Upper lobe of left lung (tissue), 6 donors: ENCODE measurements at regions not wholly inside any gene's neighbourhood (a gene's known extent, or its start where the extent isn't known, plus 50 kb on each side); places are given as distances from the start of the nearest gene placed in this dataset.

Source experiments
- ATAC-seq, 2 donors: fragments of 200-7000 bp; cut with Tn5 transposase; one replicate each; pipeline ENCODE4 v1.9.1; 2022; ENCODE audit warnings: mild to moderate bottlenecking in 2 of 2, moderate library complexity in 2 of 2; ENCODE audit not compliant: low FRiP score in 2 of 2
- DNase-seq, 2 donors: peaks; one replicate each; pipeline ENCODE4 v3.0.0-alpha.2; 2019 to 2020
- H3K27ac ChIP-seq, 4 donors: fragments of 200-600 bp; sonication (generic); one replicate each; pipeline ENCODE4 v1.5.1; 2016 to 2019
- H3K27me3 ChIP-seq, 4 donors: fragments of 200-600 bp; sonication (generic); one replicate each; pipeline ENCODE4 v1.5.1; 2017 to 2019
- H3K36me3 ChIP-seq, 4 donors: fragments of 200-600 bp; sonication (generic); one replicate each; pipeline ENCODE4 v1.5.1; 2016 to 2019
- H3K4me1 ChIP-seq, 4 donors: fragments of 200-600 bp; sonication (generic); one replicate each; pipeline ENCODE4 v1.5.1; 2018 to 2019
- H3K4me3 ChIP-seq, 4 donors: fragments of 200-600 bp; sonication (generic); one replicate each; pipeline ENCODE4 v1.5.1; 2017 to 2019; ENCODE audit warnings: mild to moderate bottlenecking in 2 of 4, moderate library complexity in 1 of 4
- H3K9me3 ChIP-seq, 4 donors: fragments of 200-600 bp; sonication (generic); one replicate each; pipeline ENCODE4 v1.5.1; 2018 to 2019
- EP300 ChIP-seq, 4 donors: sonication (generic); formaldehyde crosslinking; IDR thresholded peaks; one replicate each; pipeline ENCODE4 v1.5.1; 2017; ENCODE audit warnings: antibody characterized with exemption in 4 of 4, control low read depth in 2 of 4
- POLR2A ChIP-seq, 4 donors: fragments of 450-650 bp; IDR thresholded peaks; one replicate each; pipeline ENCODE4 v1.5.1; 2016 to 2017; ENCODE audit warnings: antibody characterized with exemption in 4 of 4, mild to moderate bottlenecking in 2 of 4
- POLR2AphosphoS5 ChIP-seq, 2 donors: sonication (generic); formaldehyde crosslinking; IDR thresholded peaks; one replicate each; pipeline ENCODE4 v1.5.1; 2017; ENCODE audit warnings: antibody characterized with exemption in 2 of 2
- WGBS, 2 donors: methylation state at CpG; one replicate each; pipeline ENCODE4 v1.1.5; 2017 to 2018; 5-methylcytosine and 5-hydroxymethylcytosine counted together
- TF ChIP-seq, protein P1 (sequence below), 6 experiments: fragments of 450-650 bp in 4 of 6; fragments of 200-600 bp in 2 of 6; sonication (generic) in 2 of 6; IDR thresholded peaks; one replicate each; pipeline ENCODE4 v1.5.1; 2016 to 2019; ENCODE audit warnings: antibody characterized with exemption in 6 of 6
- donor health status: DM: no; HTN: no; CAD: no; lungs with moderate emphysema.
- donor health status: DM: no; HTN: yes; CAD: no; lungs with severe emphysema.

DNA sequence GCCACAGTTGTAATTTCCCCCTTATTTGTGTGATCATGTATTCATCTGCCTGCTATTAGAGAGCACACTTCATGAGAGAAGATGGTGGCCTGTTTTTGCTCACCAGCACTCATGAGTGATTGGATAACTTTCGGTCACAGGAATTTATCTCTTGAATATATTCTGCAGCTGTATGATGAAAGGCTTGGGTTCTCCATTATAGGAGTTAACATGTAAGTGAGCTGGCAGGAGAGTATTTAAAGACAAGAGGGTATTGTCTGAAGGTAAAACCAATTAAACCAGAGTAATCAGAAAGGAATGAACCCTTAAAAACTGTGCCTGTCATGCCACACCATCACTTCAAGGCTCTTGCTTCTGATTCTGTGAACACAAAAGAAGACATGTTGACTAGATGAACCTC lies 574.9 kb upstream of the CAMK1G start:
- 76 to 91% methylated on average over 1 of the region's 1 CpG for WGBS, 2 donors
- no peak overlapping the region for H3K4me3 ChIP-seq
- no peaks in the 10 kb centered on the region for H3K4me1 ChIP-seq
- ATAC-seq (no peak), DNase-seq (no peak)
- H3K36me3 ChIP-seq: no peaks in the 10 kb centered on the region
- TF ChIP-seq POLR2AphosphoS5 (IDR thresholded peaks at IDR 0.05): no peak
- no peak overlapping the region for H3K27ac ChIP-seq
- no peaks in the 10 kb centered on the region for H3K27me3 ChIP-seq
- no peaks in the 10 kb centered on the region for H3K9me3 ChIP-seq

DNA sequence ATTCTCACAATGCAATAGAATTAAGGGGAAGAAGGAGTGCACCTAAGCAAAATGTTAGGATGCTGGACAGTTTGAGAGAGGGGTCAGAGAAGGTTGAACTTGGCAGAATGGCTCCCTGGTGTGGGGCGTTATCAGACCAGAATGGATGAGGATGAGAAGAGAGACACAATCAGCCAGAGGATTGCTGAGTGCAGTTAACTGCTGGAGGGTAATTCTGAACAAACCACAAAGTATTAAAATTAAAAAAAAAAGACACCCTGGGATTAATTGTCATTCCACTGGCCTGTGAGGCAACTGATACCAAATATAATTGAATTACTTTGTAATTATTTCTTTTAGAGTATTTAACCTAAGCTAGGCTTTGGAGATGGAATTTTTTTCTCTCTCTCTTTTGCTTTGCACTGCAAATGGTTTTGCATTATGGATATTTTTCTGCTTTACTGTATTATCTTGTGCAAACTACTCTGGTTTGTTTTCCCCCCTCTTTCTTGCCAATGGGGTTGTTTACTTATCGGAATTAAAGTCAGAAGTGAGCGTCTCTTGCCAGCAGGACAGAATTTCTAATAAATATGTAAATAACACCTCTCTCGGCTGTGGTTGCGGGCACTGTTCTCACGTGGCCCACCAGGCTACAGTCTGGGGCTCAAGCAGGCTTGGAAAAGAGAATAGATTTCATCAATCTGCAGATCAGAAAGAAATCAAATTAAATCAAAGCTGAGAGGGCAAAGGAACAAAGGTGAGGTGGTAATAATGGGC lies 572.9 kb upstream of the CAMK1G start:
- no peak for ATAC-seq

DNA sequence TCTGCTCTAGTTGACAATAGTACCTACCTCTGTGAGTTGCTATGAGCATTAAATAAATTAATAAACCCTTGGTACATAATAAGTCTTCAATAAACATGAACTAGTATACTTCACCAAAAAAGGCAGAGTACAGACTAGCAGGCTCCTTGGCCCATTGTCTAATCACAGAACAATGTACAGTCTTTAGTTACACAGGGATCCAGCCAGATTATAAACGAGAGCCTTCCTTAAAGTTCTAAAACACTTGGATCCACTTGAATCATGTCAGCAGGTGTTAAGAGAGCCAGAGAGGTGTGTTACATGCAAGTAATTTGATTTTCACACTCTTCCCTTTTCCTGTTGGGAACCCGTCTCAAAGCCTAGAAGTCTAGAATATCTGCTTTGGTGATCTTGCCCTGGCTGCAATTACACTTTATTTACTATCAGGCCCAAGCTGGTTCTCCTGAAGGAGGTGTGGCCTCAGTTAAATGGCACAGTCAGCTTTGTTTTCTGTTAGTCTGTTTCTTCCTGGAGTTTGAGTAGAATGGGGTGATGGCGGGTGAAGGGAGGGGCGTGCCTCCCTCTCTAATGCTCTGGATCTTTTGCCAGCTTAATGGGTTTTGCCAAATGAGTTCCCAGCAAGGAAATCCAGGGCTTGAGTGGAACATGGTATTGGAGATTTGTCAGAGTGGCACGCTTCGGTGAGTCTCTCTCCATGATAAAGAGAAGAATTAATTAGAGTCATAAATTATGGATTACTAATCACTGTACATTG lies 570.9 kb upstream of the CAMK1G start:
- H3K4me1 ChIP-seq: no peaks in the 10 kb centered on the region
- no peaks in the 10 kb centered on the region for H3K9me3 ChIP-seq
- no peak overlapping the region for H3K4me3 ChIP-seq
- DNase-seq (peak in 1 of 2 donors; percentile 20), ATAC-seq (no peak)
- H3K36me3 ChIP-seq: no peaks in the 10 kb centered on the region
- WGBS, 2 donors: 69 to 74% methylated on average over 6 of the region's 6 CpGs
- H3K27me3 ChIP-seq: no peaks in the 10 kb centered on the region
- no peak overlapping the region for H3K27ac ChIP-seq
- TF ChIP-seq POLR2A (IDR thresholded peaks at IDR 0.05) (no peak), EP300 (IDR thresholded peaks at IDR 0.05) (no peak), POLR2AphosphoS5 (IDR thresholded peaks at IDR 0.05) (no peak)
- TF ChIP-seq, protein P1, sequence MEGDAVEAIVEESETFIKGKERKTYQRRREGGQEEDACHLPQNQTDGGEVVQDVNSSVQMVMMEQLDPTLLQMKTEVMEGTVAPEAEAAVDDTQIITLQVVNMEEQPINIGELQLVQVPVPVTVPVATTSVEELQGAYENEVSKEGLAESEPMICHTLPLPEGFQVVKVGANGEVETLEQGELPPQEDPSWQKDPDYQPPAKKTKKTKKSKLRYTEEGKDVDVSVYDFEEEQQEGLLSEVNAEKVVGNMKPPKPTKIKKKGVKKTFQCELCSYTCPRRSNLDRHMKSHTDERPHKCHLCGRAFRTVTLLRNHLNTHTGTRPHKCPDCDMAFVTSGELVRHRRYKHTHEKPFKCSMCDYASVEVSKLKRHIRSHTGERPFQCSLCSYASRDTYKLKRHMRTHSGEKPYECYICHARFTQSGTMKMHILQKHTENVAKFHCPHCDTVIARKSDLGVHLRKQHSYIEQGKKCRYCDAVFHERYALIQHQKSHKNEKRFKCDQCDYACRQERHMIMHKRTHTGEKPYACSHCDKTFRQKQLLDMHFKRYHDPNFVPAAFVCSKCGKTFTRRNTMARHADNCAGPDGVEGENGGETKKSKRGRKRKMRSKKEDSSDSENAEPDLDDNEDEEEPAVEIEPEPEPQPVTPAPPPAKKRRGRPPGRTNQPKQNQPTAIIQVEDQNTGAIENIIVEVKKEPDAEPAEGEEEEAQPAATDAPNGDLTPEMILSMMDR (IDR thresholded peaks at IDR 0.05): no peak

More for the DNA sequence above, 572.9 kb upstream of the CAMK1G start:
- Histone ChIP-seq H3K4me1 (no peaks in the 10 kb centered on the region), H3K9me3 (no peaks in the 10 kb centered on the region), H3K36me3 (no peaks in the 10 kb centered on the region), H3K4me3 (no peak overlapping the region), H3K27ac (no peak overlapping the region), H3K27me3 (no peaks in the 10 kb centered on the region)
- DNase-seq: no peak
- TF ChIP-seq, protein P1 (IDR thresholded peaks at IDR 0.05): no peak
- TF ChIP-seq EP300 (IDR thresholded peaks at IDR 0.05) (no peak), POLR2AphosphoS5 (IDR thresholded peaks at IDR 0.05) (no peak)
- 51 to 64% methylated on average over 6 of the region's 6 CpGs for WGBS, 2 donors

DNA sequence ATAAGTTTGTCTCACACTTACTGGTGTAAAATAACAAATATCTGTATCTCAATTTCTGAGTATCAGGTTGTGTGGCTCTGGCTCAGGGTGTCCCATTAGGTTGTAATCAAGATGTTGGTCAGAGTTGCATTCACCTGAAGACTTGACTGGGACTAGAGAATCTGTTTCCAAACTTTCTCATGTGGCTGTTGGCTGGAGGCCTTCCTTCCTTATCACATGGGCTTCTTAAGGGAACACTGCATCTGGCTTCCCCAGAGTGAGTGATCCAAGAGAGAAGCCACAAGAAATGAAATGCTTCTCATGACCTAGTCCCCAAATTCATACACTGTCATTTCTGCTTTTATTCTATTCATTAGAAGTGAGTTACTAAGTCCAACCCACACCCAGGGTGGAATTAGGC lies 568.4 kb upstream of the CAMK1G start:
- H3K36me3 ChIP-seq: no peaks in the 10 kb centered on the region
- TF ChIP-seq POLR2AphosphoS5 (IDR thresholded peaks at IDR 0.05) (no peak), EP300 (IDR thresholded peaks at IDR 0.05) (no peak), POLR2A (IDR thresholded peaks at IDR 0.05) (no peak)
- TF ChIP-seq, protein P1 (IDR thresholded peaks at IDR 0.05): no peak
- peaks cover 0 to 4% (median 2%) of the 10 kb centered on the region in 4 donors for H3K9me3 ChIP-seq
- no peak overlapping the region for H3K27ac ChIP-seq
- H3K27me3 ChIP-seq: no peaks in the 10 kb centered on the region
- DNase-seq: no peak
- no peak overlapping the region for H3K4me3 ChIP-seq
- no peaks in the 10 kb centered on the region for H3K4me1 ChIP-seq
- no peak for ATAC-seq

DNA sequence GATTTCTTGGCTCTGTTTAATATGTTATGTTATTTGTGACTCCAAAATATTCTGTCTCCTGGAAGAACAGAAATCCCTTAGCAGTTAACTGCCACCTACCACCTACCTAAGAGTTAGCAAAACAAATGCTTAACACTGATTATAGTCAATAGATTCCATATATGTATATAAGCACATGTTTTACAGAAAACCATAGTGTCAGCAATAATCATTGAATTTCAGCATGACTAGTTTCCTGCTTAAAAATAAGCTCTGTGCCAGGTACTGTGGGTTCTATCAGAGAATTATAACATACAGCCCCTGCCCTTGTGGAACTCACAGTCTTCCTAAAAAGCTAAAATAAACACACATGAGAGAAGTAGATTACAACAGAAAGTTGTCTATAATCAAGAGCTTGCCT lies 561.9 kb upstream of the CAMK1G start:
- Histone ChIP-seq H3K36me3 (no peaks in the 10 kb centered on the region), H3K4me1 (no peaks in the 10 kb centered on the region), H3K27me3 (no peaks in the 10 kb centered on the region), H3K9me3 (peaks cover 0 to 8% (median 2%) of the 10 kb centered on the region in 4 donors), H3K4me3 (no peak overlapping the region), H3K27ac (no peak overlapping the region)
- ATAC-seq (no peak), DNase-seq (no peak)
- TF ChIP-seq, protein P1 (IDR thresholded peaks at IDR 0.05): no peak
- no peak for TF ChIP-seq POLR2AphosphoS5 (IDR thresholded peaks at IDR 0.05)
- TF ChIP-seq EP300 (IDR thresholded peaks at IDR 0.05): no peak
- no peak for TF ChIP-seq POLR2A (IDR thresholded peaks at IDR 0.05)
